Activated CD8-positive, alpha-beta memory T cell treated with anti-CD3 and anti-CD28 coated beads for 24 hours (primary cell): ENCODE measurements at regions not wholly inside any gene's neighbourhood (a gene's known extent, or its start where the extent isn't known, plus 50 kb on each side); places are given as distances from the start of the nearest gene placed in this dataset.
"Not testable (repeated sequence)": the region's sequence is repeated elsewhere in the genome, so short reads cannot be mapped to it uniquely, and the experiment has no call there.

Experiments used
- DNase-seq: peaks from one replicate; pipeline ENCODE4 v3.0.0-alpha.2; 2020

DNA sequence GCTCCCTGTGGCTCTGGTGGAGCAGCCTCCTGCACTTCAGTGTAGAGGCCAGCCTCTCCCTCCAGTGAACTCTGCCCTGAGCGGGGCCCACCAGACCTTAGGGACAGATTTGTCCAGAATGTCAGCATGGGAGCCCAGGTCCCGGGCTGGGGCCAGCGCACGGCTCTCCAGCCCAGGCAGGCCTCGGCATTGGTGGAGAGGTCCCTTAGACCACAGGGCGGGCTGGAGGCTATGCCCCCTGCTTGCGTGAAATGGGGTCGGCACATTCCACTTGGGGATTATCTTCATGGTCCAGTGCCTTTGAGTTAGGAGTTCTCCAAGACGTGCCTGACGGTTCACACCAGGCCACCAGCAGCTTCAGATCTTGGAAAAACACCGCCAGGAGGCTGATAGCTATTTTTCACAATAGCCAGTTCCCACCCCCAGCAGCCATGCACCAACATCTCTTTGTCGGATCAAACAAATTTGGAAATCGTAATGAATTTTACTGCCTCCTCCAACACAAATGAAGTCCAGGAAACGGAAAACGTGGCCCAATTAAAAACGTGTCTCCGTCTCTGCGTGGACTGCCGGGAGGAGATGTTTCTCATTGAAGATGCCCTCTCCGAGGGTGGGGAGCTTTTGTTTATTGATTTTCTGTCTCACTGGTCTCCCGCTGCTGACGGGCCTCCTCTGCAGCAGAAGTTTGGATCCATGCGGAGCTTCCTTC, 110.0 kb upstream of the CIBAR2 start:
- DNase-seq, result no peak

DNA sequence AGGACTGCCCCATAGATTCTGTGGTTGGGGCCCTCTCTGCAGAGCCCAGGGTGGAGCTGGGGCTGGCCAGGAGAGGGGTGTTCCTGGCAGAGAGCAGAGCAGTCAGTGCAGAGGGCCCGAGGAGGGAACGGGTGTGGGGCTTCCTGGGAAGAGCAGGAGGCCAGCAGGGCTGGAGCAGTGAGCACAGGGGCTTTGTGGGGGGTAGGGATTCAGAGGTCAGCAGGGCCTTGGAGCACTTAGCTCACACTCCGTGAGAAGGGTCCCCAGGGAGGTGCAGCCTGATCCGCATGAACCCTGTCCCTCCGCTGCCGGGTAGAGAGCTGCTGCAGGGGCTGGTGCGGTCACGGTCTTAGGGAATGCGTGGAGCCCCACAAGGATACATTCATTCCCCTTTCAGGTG, 113.0 kb upstream of the CIBAR2 start:
- DNase-seq, result no peak

DNA sequence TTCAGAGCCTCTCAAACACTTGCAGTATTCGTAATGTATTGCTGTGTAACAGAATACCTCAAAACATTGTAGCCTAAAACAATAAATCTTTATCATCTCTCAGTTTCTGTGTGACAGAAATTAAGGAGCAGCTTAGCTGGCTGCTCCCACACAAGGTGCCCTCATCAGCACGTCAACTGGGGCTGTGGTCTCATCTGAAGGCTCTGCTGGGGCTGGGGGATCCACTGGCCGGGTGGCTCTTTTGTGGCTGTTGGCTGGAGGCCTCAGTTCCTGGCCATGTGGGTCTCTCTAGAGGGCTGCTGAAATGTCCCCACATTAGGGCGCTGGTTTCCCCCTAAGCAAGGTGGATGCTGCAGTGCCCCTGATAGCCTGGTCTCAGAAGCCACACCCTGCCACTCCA, 113.4 kb upstream of the CIBAR2 start:
- DNase-seq, result no peak

DNA sequence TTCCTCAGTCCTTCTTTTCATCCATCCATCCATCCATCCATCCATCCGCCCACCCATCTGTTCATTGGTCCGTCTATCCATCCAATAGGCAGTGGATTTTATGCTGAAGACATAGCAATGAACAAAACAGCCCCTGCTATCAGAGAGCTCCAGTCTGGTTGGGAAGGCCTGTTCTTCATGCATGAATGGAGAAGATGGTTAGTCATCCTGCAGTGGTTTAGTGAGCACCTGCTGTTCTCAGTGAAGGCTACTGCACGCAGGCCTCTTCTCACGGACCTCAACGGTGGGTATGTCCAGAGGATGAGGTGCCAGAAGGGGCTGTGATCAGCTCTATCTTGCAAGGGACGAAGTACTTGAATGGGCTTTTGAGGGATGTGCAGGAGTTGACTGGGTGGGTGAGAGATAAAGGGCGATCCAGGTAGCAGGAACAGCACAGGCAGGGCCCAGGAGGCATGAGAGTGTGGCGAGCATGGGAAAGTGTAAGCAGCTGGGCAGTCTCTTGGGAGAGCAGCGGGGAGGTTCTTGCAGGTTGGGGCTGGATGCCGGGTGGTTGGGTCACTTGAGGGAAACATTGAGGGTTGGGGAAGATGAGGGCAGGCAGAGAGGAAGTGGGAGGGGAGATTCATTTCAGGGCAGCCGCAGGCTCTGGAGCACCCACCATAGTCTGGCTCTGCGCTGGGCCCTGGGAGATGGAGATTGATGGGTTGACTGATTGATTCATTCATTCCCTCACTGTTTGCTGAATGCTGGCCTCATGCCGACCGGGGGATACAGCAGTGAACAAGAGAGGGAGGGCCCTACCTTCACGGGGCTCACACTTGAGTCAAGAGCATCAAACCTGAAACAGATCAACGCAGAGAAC, 115.0 kb upstream of the CIBAR2 start:
- no peak for DNase-seq

DNA sequence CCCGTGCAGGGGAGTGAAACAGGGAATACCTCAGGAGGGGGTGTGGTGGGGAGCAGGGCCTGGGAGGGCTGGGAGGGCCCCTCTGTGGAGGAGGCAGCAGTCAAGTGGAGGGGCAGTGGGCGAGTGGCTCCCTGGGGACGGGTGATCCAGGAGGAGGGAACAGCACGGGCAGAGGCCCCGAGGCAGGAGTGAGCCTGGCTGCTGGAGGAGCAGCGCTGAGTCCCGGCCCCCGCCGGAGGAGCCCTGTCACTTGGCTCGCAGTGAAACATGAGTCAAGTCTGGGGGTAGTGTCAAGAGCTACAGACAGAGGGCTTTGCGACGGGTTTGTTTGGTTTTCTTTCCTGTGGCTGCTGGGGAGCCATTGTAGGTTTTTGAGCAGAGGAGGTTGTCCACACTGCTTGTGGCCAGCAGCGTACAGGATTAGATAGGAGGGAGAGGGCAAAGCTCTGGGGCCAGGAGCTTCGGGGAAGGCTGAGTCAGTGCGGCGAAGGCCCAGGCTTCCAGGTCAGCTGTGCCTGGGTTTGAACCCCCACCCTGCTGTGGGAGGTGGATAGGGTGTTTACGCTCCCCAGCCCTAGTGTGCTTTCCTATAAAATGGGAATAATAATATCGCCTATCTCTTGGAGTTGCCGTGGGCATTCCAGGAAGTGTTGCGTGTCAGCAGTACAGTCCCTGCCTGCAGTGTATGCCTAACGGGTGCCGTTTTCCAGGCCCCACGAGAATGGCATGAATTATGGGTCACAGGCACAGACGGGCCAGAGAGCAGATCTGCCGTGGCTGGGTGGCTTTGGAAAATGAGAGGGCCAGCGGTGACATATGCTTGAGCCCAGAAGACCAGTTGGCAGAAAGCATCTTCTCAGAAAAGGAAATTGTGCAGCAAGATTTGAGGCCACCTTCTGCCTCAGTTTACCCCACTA, 115.9 kb upstream of the CIBAR2 start:
- DNase-seq, result no peak

DNA sequence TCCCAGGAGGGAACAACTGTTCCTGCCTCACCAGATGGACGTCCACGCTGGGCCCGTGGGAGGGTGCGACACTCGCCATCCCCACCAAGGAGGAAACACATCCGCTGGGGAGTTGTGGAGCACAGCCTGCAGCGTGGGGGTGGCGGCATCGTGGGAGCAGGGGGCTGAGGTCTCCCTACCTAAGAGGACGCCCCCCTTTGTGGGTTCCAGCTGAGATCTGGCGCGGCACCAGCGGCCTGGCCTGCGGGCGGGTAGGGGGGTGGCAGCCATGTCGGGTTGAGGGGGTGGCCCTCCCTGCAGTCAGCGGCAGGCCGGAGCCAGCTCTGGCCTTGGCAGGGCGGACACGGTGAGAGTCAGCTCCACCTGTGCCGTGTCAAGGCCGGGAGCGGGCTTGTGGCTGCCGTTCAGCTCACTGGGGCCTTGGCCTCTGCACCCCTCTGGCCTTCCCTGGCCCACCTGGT, 116.7 kb upstream of the CIBAR2 start:
- DNase-seq, result no peak

DNA sequence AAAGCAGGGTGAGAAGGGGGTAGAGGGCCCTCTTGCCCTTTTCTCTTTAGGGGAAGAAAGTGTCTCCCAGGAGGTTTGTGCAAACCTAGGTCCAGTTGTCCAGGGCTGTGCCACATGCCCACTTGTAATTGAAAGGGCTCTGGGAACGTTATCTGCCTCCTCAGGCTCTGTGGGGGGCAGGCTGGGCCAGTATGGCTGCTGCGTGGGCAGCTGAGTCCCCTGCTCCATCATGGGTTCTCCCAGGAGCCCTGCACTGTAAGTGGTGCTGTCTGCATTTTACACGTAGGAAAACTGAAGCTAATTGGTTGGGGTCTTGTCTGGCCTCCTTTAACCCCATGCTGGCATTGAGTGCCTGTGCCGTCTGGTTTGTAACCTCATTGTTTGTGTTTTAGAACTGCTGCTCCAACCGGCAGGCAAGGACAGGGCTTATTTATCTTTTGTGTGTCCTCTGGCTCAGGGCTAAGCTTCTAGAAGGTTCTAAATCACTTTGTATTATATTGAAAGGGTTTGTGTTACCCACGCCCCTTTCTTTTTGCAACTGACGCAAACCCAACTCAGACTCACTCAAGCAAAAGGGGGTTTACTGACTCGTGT, 117.7 kb upstream of the CIBAR2 start:
- no peak for DNase-seq

DNA sequence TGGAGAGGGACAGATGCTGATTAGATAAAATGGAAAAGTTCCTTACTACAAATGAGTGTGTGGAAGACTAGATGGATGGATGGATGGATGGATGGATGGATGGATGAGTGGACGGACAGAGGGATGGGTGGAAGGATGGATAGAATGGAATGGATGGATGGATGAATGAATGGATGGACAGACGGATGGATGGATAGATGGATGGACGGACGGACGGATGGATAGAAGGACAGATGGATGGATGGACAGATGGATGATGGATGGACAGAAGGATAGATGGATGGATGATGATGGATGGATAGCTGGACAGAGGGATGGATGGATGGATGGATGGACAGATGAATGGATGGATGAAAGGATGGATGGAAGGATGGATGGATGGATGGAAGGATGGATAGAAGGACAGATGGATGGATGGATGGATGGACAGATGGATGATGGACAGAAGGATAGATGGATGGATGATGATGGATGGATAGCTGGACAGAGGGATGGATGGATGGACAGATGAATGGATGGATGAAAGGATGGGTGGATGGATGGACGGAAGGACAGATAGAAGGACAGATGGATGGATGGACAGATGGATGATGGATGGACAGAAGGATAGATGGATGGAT, 118.6 kb upstream of the CIBAR2 start:
- not testable (repeated sequence) for DNase-seq

DNA sequence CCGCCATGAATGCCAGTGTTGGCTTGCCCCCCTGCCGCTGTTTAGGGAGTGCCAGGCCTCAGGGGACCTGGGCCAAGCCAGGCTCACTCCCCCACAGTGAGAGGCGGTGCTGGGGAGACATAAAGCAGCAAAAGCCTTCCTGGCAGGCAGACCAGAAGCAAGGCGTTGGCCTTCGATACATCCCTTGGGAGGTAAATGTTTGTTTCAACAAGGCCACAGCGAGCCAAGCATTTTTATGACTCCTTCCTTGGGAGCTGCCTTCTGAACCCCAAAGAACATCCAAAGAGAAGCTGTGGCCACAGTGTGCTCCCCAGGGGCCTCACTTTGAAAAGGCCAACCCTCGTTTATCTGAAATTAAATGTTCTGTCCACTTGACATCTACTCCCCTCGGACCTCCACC, 119.7 kb upstream of the CIBAR2 start:
- DNase-seq, result no peak

DNA sequence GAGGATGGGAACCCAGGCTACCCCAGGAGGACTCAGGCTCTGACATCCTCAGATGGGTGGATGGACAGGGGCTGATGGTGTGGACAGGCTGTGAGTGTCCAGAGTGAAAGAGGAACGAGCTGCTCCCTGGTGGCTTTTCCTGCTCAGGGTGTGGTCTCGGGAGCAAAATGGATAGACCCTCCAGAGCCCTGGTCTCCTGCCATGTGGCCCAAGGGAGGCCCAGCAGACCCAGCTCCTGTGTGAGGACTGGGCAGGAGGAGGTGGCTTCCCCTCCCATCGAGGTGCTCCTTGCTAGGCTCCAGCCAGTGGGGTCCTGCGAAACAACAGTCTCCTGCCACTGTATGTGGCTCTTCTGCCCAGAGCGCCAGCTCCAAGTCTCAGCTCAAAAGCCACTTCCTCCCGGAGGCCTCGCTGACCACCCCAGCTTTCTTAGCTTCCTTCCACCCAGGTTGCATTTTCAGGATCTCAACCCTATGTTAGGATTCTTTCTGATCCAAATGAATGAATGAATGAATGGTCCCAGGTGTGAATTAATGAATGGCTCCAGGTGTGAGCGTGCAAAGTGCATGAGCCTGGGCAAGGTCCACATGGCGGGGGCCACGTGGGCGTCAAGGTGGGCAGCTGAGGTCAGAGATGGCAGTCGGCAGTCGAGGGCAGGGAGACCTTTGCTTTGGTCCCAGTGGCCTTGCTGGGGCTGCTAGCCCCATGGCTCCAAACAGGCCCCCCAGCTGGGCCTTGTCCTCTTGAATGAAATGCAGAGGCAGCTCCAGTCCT, 120.3 kb upstream of the CIBAR2 start:
- DNase-seq, result no peak

DNA sequence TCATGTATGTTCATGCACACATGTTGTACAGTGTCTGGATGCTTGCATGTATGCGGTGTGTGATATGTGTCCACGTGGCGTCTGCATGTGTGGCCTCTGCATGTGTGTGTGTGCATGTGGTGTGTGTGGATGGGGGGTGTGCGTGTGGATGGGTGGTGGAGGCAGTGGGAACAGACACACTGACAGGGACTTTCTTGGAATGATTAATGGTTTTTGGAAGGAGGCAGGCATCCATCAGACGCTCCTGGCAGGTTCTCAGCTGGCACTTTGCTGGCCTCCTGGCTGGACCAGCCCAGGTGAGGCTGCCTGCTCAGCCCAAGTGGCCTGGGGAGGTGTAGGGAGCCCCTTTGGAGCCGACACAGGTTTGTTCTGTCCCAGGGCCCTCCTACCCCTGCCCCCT, 121.2 kb upstream of the CIBAR2 start:
- no peak for DNase-seq

DNA sequence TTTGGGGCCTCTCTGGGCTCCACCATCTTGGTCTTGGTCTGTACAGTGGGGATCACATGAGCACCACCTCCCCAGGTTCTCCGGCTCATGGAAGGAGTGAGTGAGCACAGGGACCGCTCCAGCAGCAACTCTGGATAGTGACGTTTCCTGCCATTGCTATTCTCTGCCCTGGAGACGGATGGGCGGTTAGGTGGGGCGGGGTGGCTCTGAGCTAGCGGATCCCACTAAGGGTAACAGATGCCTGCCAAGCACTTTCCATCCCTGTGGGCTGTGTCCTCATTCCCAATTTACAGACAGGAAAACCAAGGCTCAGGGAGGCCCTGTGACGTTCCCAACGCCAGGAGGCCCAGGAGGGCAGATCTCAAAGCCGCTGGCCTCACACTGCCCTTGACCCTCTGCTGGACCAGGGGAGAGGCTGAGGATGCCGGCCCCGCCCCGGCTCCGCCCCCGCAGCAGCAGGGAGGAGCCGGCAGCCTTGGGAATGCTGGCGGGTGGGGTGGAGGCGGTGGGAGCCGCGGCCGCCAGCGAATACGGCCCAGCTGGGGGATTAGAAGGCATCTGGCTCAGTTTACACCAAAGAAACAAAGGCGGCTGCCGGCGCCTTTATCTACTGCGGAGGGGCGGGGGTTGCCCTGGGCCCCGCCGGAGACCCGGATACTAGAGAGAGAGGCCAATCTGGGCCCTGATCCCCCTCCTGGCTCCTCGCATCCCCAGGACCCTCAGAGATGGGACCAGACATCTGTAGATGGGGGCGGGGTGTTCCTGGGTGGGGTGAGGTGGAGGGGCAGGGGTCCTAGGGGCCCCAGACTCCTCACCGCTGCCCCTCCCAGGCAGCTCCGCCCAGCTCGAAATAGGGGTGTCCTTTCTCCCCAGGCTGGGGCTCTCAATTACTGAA, 122.3 kb upstream of the CIBAR2 start:
- DNase-seq, result no peak

DNA sequence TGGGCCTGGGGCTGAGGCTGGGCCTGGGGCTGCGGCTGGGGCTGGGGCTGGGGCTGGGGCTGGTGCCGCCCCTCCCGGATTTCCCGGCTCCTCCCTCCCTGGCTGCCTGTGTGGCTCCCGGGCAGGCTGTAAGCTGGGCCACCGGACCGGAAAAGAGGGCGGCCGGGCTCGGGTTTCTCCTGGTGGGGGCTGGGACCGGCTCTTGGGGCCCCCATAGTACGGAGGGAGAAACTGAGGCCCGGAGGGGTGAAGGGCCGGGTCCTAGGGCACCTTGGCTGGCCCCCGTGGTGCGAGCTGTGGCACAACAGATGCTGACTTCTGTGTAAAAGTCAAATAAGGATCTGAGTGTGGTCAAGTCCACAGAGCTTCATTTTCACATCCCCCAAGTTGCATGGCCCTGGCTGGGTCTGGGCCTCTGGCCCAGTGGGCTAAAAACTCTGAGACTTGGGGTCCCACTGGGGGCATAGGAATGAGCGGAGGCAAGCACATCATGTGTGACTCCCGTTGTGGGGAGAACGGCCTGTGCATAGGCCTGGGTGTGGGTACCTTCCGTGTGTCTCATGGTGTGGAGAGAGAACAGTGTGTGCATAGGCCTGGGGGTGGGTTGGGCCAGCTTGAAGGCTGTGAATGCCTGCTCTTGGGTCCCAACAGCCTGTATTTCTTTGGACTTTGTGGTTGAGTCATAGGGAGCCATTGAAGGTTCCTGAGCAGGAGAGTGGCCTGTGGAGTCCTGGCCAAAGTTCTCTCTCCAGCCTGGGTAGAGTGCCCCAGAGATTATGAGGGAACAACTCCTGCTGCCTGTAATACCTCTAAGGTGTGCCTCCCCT, 123.9 kb upstream of the CIBAR2 start:
- no peak for DNase-seq

DNA sequence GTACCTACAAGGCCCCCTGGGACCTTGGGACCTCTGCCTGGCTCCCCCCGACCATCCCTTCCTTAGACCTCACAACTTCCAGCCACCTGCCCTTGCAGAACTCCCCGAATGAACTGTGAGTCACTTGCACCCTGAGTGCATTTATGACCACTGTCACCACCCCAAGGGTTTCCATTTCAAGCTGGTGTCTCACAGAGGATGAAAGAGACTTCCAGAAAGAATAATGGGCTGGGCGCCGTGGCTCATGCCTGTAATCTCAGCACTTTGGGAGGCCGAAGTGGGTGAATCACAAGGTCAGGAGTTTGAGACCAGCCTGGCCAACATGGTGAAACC, 124.5 kb upstream of the CIBAR2 start:
- DNase-seq, result no peak

DNA sequence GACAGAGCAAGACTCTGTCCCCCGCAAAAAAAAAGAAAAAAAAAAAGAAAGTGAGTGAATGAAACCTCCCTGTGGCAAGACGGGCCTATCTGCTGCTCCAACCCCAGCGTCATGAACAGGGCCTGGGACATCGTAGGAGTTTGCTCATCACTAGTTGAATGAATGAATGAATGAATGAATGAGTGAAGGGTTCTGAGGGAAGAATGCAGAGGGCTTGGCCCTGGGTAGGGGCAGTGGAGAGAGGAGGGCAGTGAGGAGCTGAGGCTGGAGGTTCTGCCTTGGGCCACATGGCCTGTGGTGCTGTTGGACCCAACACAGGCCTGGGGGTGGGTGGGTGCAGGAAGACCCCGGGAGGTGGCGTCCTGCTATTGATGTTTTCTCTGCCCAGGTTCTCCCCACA, 125.5 kb upstream of the CIBAR2 start:
- DNase-seq, result no peak

DNA sequence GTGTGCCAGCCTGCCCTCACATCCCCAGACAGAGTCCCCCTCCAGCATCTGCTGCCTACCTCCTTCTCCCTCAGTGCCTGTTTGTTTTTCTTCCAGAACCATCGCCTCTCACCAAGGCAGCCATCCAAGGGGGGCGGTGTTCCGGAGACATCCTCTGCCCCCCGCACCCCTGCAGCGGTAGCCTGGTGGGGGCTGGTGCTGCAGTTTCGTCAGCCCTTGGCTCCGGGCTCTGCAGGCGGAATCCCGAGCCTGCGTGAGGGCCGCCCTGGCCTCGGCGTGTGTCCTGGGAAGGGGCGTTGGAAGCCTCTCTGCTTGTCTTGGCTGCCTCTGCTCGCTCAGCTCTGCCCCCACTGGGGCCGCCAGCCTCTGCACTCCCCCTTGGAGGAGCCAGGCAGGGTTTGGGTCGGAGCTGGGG, 126.0 kb upstream of the CIBAR2 start:
- DNase-seq, result no peak

DNA sequence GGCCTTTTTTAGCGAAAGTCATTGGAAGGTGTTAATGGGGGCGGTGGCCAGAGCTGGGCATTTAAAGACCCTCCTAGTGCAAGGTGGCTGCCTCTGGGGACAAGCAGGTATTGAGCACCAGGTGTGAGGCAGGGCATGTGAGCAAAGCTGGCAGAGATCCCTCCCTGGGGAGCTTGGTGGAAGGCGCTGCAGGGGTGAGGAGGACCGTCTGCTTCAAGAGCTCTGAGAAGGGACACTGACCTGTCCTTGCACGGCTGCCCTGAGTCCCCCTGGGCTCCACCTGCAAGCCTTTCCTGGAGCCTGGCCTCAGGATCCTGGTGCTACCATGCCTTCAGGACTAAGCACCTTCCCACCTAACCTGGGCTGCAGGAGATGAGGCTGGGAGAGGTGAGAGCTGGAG, 127.0 kb upstream of the CIBAR2 start:
- DNase-seq, result no peak

DNA sequence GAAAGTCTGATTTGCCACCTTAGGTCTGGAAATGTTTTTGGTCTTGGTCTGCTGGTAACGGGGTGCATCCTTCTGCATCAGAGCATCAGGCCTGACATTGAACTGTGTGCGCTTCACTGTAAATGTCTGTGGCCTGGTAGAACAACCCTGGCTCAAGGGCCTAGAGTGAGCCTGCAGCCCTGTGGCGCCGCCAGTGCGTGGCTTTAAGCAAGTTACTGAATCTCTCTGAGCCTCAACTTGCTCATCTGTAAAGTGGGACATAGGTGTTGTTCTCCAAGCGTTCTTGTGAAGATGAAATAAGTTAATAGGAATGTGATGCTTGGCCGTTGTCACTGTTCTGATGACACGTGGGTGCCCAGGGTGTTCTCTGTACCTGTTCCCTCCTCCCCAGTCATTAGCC, 127.6 kb upstream of the CIBAR2 start:
- no peak for DNase-seq
